Esophagus (tissue), 2 donors: ENCODE measurements at regions not wholly inside any gene's neighbourhood (a gene's known extent, or its start where the extent isn't known, plus 50 kb on each side); places are given as distances from the start of the nearest gene placed in this dataset.

Experiments used
- H3K27ac ChIP-seq, 2 donors: one replicate each; pipeline ENCODE4 v1.5.1; 2013; ENCODE audit warnings: low read depth in 2 of 2, mild to moderate bottlenecking in 2 of 2, inconsistent platforms in 1 of 2, low read length in 1 of 2, moderate library complexity in 1 of 2
- H3K27me3 ChIP-seq, 2 donors: one replicate each; pipeline ENCODE4 v1.6.1; 2013; ENCODE audit warnings: low read length in 2 of 2, control low read depth in 1 of 2, mild to moderate bottlenecking in 1 of 2; ENCODE audit not compliant: insufficient read depth in 2 of 2, control insufficient read depth in 1 of 2
- H3K36me3 ChIP-seq, 2 donors: one replicate each; pipeline ENCODE4 v1.6.1; 2013; ENCODE audit warnings: low read length in 1 of 2; ENCODE audit not compliant: control insufficient read depth in 2 of 2, insufficient read depth in 2 of 2
- H3K4me1 ChIP-seq, 2 donors: one replicate each; pipeline ENCODE4 v1.6.1; 2013; ENCODE audit warnings: low read length in 1 of 2; ENCODE audit not compliant: control insufficient read depth in 2 of 2, insufficient read depth in 2 of 2
- H3K4me3 ChIP-seq, 2 donors: one replicate each; pipeline ENCODE4 v1.5.1; 2013; ENCODE audit warnings: low read length in 2 of 2, mild to moderate bottlenecking in 2 of 2, low read depth in 1 of 2, moderate library complexity in 1 of 2
- H3K9me3 ChIP-seq, 2 donors: one replicate each; pipeline ENCODE4 v1.6.1; 2013; ENCODE audit warnings: mild to moderate bottlenecking in 2 of 2, low read depth in 1 of 2, low read length in 1 of 2, moderate library complexity in 1 of 2; ENCODE audit not compliant: control insufficient read depth in 2 of 2, insufficient read depth in 1 of 2
- WGBS, 2 donors: extraction: QIAGEN DNeasy Blood & Tissue Kit; methylation state at CpG; one replicate each; pipeline ENCODE4 v1.1.7; 2013; 5-methylcytosine and 5-hydroxymethylcytosine counted together
- donor health status: healthy with polysubstance abuse.
- donor health status: Bipolar disorder and iron deficiency.

DNA sequence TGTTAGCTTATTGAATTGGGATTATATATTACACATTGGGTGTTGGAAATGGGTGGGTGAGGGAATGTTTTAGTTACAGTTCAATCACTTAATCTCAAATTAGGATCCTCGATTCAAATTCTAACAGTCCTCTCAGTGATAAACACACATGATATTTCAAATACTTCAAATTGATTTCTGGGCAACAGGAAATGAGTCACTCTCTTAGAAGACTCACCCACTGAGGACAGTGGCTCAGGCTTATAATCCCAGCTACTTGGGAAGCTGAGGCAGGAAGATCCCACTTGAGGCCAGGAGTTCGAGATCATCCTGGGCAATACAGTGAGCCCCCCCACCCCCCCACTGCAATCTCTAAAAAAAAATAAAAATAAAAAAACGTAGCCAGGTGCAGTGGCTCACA lies 435.3 kb downstream of the KLF12 start:
- Histone ChIP-seq H3K36me3 (peaks cover 0 to 4% of the 10 kb centered on the region in 2 donors), H3K27ac (no peak overlapping the region), H3K4me1 (no peaks in the 10 kb centered on the region), H3K27me3 (no peaks in the 10 kb centered on the region), H3K4me3 (no peak overlapping the region), H3K9me3 (peaks cover 0 to 2% of the 10 kb centered on the region in 2 donors)
- WGBS, 2 donors: 78 to 88% methylated on average over 3 of the region's 3 CpGs

DNA sequence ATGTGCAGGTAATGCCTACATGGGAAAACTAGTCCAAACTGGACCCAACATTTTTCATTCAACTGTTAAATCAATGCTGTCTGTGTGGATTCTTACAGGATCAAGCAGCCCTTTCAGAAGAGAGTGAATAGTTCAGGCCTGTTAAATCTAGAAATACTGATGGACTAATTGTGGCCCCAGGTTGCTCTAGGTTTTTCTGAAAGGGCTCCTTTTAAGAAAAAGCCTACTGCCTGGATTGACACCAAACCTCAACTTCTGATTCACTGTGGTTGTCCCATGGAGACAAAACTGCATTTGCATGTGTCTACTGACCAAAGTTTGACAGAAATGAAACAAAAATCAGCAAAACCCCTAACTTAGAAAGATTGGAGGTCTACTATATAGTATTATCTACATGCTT lies 437.0 kb downstream of the KLF12 start:
- H3K4me1 ChIP-seq: no peaks in the 10 kb centered on the region
- no peak overlapping the region for H3K4me3 ChIP-seq
- H3K9me3 ChIP-seq: peaks cover 0 to 2% of the 10 kb centered on the region in 2 donors
- peaks cover 0 to 4% of the 10 kb centered on the region in 2 donors for H3K36me3 ChIP-seq
- no peaks in the 10 kb centered on the region for H3K27me3 ChIP-seq
- no peak overlapping the region for H3K27ac ChIP-seq

DNA sequence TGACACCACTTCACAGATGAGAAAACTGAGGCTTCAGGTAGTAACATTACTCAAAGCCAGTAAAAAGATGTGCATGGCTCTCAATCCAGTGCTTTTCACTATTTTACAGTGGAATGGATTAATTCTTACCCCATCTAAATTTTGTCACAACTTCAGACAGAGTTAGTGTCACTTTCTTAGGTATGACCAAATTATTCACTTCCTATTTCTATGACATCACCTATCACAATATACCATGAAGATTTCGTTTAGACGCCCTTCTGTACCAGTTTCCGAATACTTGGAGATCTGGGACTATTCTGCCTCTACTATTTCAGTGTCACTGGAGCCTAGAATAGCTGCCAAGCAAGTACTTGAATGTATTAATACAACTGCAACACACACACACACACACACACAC lies 437.5 kb downstream of the KLF12 start:
- Histone ChIP-seq H3K4me1 (no peaks in the 10 kb centered on the region), H3K27me3 (no peaks in the 10 kb centered on the region), H3K9me3 (peaks cover 0 to 2% of the 10 kb centered on the region in 2 donors), H3K27ac (no peak overlapping the region), H3K36me3 (peaks cover 0 to 4% of the 10 kb centered on the region in 2 donors), H3K4me3 (no peak overlapping the region)
- WGBS, 2 donors: 97 to 98% methylated on average over 3 of the region's 3 CpGs

DNA sequence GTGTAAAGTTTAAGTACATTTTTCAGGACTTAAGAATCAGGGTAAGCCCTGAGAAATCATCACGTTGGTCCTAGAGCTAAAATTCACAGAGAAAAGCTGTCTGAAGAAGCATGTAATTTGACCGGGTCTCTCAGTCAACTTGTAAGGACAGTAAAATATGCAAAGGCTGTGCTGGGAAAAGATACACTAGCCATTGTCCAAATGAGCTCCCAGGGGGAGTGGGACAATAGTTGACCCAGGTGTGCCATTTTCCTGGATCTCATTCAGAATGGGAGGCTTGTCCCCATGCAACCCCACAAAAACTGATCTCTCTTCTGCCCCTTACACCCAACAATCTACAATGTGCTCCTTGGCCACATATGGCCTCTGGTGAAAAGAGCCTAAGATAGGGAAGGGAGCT lies 437.9 kb downstream of the KLF12 start:
- Histone ChIP-seq H3K27me3 (no peaks in the 10 kb centered on the region), H3K36me3 (peaks cover 0 to 4% of the 10 kb centered on the region in 2 donors), H3K4me1 (no peaks in the 10 kb centered on the region), H3K27ac (no peak overlapping the region), H3K9me3 (peaks cover 0 to 2% of the 10 kb centered on the region in 2 donors), H3K4me3 (no peak overlapping the region)
- WGBS, 2 donors: 89 to 93% methylated on average over 2 of the region's 2 CpGs

DNA sequence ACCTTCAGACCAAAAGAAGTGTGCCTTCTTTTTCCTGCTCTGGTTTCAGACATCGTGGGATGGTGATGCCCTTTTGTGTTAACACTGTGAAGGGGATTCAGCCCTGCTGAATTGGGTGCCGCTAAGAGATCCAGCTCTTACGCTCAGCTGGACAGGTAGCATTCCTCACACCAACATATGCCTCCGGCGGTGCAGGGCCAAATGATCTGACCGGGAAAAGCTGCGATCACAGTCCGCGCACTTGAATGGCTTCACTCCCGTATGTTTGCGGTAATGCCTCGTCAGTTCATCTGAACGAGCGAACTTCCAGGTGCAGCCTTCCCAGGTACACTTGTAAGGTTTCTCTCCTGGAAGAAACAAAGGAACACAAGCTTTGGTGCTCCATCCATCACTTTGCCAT lies 438.9 kb downstream of the KLF12 start:
- Histone ChIP-seq H3K4me3 (no peak overlapping the region), H3K36me3 (peaks cover 0 to 4% of the 10 kb centered on the region in 2 donors), H3K4me1 (no peaks in the 10 kb centered on the region), H3K9me3 (peaks cover 0 to 2% of the 10 kb centered on the region in 2 donors), H3K27me3 (no peaks in the 10 kb centered on the region), H3K27ac (no peak overlapping the region)
- WGBS, 2 donors: 97% methylated on average over 14 of the region's 14 CpGs

DNA sequence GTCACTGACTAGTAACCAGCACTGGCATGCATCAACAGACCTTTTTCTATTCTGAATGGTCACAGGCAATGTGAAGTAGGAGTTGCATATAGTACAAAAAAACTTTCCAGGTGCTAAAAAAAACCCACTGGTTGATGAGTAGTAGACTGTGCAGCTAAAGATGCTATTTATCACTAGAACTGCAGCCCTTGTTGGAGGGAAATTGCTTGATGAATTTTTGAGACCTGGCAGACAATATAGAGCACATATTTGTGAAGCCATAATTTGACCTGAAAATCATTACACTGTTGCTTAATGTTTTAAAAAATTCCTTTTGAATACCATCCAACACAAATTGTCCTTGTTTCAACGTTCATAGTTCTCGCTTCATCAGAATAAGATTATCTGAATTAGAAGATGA lies 441.0 kb downstream of the KLF12 start:
- no peak overlapping the region for H3K4me3 ChIP-seq
- peaks cover 0 to 2% of the 10 kb centered on the region in 2 donors for H3K9me3 ChIP-seq
- H3K27me3 ChIP-seq: no peaks in the 10 kb centered on the region
- H3K4me1 ChIP-seq: no peaks in the 10 kb centered on the region
- peaks cover 0 to 4% of the 10 kb centered on the region in 2 donors for H3K36me3 ChIP-seq
- 70 to 74% methylated on average over 2 of the region's 2 CpGs for WGBS, 2 donors
- H3K27ac ChIP-seq: no peak overlapping the region

DNA sequence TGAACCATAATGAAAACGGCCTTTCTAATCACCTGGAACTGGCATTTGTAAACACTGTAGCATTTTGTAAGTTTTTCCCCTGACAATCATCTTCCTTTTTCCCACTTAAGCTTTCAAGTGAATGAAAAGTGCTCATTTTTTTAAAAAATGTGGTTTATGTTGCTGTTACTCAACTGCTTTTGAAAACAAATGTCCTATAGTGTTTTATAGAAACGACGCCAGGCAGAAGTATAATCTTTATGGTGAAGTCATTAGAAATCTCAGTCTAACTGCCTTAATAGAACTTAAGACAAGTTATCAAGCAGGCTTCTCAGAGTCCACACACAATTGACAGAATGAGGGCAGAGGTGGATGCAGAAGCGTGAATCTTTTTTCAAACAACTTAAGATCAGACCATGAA lies 442.3 kb downstream of the KLF12 start:
- 77 to 81% methylated on average over 4 of the region's 4 CpGs for WGBS, 2 donors

DNA sequence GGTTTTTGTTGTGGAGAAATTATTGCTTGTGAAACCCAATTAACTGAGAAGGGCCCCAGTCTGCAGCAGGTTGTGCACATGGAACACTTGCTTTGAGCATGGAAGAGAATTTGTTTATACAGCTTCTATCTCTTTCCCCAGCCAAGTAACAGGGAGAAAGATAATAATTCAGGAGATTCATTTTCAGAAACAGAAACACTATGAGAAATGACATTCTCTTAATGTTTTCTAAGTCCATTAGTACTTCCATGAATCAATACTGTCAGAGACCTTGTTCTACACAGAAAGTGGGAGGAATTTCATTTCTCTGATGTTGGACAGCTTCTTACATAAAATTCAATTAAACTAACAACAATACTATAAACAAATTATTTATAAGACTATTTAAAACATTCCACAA lies 446.3 kb downstream of the KLF12 start:
- no peak overlapping the region for H3K27ac ChIP-seq
- no peak overlapping the region for H3K4me3 ChIP-seq

More for the DNA sequence above, 442.3 kb downstream of the KLF12 start:
- no peaks in the 10 kb centered on the region for H3K4me1 ChIP-seq
- no peak overlapping the region for H3K4me3 ChIP-seq
- H3K27ac ChIP-seq: no peak overlapping the region
- peaks cover 0 to 2% of the 10 kb centered on the region in 2 donors for H3K9me3 ChIP-seq
- H3K36me3 ChIP-seq: peaks cover 0 to 4% of the 10 kb centered on the region in 2 donors
- H3K27me3 ChIP-seq: no peaks in the 10 kb centered on the region

DNA sequence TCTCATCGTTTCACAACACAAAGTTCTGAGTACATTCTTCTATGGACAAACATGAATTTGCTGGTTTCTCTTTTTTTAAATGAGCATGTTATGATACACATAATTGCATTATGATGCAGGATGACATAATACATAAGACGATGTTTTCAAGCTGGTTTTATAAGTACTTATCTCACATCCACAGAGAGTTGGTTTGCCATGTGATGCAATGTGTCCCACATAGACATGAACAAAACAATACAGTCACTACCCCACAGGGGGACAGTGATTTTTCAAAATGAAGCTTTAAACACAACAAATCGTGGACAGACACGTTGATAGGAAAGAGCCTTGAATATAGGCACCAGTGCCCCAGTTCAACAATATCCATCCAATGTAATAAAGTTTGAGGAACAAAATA lies 447.1 kb downstream of the KLF12 start:
- Histone ChIP-seq H3K36me3 (no peaks in the 10 kb centered on the region), H3K27ac (no peak overlapping the region), H3K4me3 (no peak overlapping the region), H3K9me3 (no peaks in the 10 kb centered on the region), H3K27me3 (no peaks in the 10 kb centered on the region), H3K4me1 (peaks cover 0 to 2% of the 10 kb centered on the region in 2 donors)
- WGBS, 2 donors: 90 to 94% methylated on average over 4 of the region's 4 CpGs

More for the DNA sequence above, 446.3 kb downstream of the KLF12 start:
- no peaks in the 10 kb centered on the region for H3K27me3 ChIP-seq
- H3K9me3 ChIP-seq: no peaks in the 10 kb centered on the region
- peaks cover 0 to 2% of the 10 kb centered on the region in 2 donors for H3K4me1 ChIP-seq
- H3K36me3 ChIP-seq: no peaks in the 10 kb centered on the region

DNA sequence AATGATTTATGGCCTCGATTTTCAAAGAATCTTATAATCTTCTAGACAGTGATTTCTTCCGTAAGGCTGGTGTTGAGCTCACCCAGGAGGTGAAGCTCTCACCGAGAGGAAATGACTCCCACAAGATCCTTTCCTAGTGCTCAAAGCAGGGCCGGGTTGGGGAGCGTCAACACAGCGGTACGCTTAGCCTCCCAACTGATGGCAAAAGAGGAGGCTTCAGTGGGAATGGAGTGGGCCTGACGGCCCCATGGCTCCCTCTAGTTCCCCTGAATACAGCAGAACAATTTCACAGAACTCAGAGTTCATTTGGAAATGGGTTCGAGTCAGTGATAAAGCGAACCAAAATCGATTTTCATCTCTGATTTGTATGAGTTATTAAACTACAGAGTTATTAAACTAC lies 449.5 kb downstream of the KLF12 start:
- H3K36me3 ChIP-seq: no peaks in the 10 kb centered on the region
- WGBS, 2 donors: 91 to 92% methylated on average over 11 of the region's 11 CpGs
- peaks cover 0 to 2% of the 10 kb centered on the region in 2 donors for H3K4me1 ChIP-seq
- H3K27ac ChIP-seq: peak overlapping the region; percentile 45 to 59
- no peaks in the 10 kb centered on the region for H3K9me3 ChIP-seq
- no peak overlapping the region for H3K4me3 ChIP-seq
- H3K27me3 ChIP-seq: no peaks in the 10 kb centered on the region
